ENCODE measurements at regions not wholly inside any gene's neighbourhood (a gene's known extent, or its start where the extent isn't known, plus 50 kb on each side); places are given as distances from the start of the nearest gene placed in this dataset.

DNA sequence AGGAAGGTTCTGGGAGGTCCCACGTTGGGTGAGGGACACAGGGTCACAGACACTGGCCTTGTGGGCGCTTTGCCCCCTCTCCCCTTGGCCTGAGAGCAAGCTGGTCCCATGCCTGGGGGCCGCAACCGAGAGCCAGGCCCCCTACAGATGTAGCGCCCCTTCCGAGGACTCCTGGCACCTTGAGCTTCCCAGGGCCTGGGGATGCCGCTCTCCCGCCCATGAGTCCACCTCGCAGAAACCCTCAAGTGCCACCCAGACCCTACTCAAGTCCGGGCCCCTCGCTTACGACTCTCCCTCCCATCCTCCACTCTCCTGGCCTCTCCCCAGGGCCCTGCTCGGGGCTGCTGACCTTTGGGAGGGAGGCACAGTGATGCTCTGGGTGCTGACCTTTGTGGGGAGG lies 204.0 kb downstream of the BRD1 start:
- TF ChIP-seq, protein P1, sequence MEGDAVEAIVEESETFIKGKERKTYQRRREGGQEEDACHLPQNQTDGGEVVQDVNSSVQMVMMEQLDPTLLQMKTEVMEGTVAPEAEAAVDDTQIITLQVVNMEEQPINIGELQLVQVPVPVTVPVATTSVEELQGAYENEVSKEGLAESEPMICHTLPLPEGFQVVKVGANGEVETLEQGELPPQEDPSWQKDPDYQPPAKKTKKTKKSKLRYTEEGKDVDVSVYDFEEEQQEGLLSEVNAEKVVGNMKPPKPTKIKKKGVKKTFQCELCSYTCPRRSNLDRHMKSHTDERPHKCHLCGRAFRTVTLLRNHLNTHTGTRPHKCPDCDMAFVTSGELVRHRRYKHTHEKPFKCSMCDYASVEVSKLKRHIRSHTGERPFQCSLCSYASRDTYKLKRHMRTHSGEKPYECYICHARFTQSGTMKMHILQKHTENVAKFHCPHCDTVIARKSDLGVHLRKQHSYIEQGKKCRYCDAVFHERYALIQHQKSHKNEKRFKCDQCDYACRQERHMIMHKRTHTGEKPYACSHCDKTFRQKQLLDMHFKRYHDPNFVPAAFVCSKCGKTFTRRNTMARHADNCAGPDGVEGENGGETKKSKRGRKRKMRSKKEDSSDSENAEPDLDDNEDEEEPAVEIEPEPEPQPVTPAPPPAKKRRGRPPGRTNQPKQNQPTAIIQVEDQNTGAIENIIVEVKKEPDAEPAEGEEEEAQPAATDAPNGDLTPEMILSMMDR (IDR thresholded peaks at IDR 0.05), result no peak
- TF ChIP-seq EZH2 (IDR thresholded peaks at IDR 0.05; ENCODE audit: borderline replicate concordance, insufficient read depth, low read depth, low read length, poor library complexity, severe bottlenecking), result no peak
